ENCODE measurements at regions not wholly inside any gene's neighbourhood (a gene's known extent, or its start where the extent isn't known, plus 50 kb on each side); places are given as distances from the start of the nearest gene placed in this dataset.

GRCh38 chr10:125473143-125473793, 209.7 kb downstream of the TEX36 start:
- Histone ChIP-seq H3K4me1 (no peaks in the 10 kb centered on the region), H3K9me3 (ENCODE audit: low read depth) (no peaks in the 10 kb centered on the region), H3K4me2 (no peak overlapping the region), H3F3A (ENCODE audit: low read depth) (no peaks in the 10 kb centered on the region), H2AFZ (replicated peaks) (no peak overlapping the region), H3K9ac (no peak overlapping the region), H3K4me3 (no peak overlapping the region), H3K27me3 (no peaks in the 10 kb centered on the region), H3K36me3 (no peaks in the 10 kb centered on the region), H3K79me2 (ENCODE audit: low read depth) (no peaks in the 10 kb centered on the region), H3K27ac (no peak overlapping the region), H4K20me1 (ENCODE audit: low read depth) (no peaks in the 10 kb centered on the region)
- DNase-seq (ENCODE audit: low spot score) = no peak
- Mint-ChIP-seq H3K36me3 (no peaks in the 10 kb centered on the region), H3K4me1 (no peaks in the 10 kb centered on the region), H3K9me3 (no peaks in the 10 kb centered on the region), H3K4me3 (no peak overlapping the region), H3K27me3 (ENCODE audit: insufficient read depth, low read depth) (peaks cover 5% of the 10 kb centered on the region), H3K27ac (no peak overlapping the region)
- TF ChIP-seq CTCF (IDR thresholded peaks at IDR 0.05) (no peak), EZH2 (IDR thresholded peaks at IDR 0.05) (no peak), EZH2phosphoT487 (IDR thresholded peaks at IDR 0.05) (no peak)

GRCh38 chr10:125472010-125472607, 210.9 kb downstream of the TEX36 start:
- Histone ChIP-seq H3K4me2 (no peak overlapping the region), H3F3A (ENCODE audit: low read depth) (no peaks in the 10 kb centered on the region), H3K36me3 (no peaks in the 10 kb centered on the region), H3K4me1 (no peaks in the 10 kb centered on the region), H3K27me3 (no peaks in the 10 kb centered on the region), H4K20me1 (ENCODE audit: low read depth) (no peaks in the 10 kb centered on the region), H3K27ac (no peak overlapping the region), H2AFZ (replicated peaks) (no peak overlapping the region), H3K79me2 (ENCODE audit: low read depth) (no peaks in the 10 kb centered on the region), H3K9me3 (ENCODE audit: low read depth) (no peaks in the 10 kb centered on the region), H3K9ac (no peak overlapping the region), H3K4me3 (no peak overlapping the region)
- no peak for DNase-seq (ENCODE audit: low spot score)
- Mint-ChIP-seq H3K9me3 (no peaks in the 10 kb centered on the region), H3K4me3 (no peak overlapping the region), H3K36me3 (no peaks in the 10 kb centered on the region), H3K27ac (no peak overlapping the region), H3K27me3 (ENCODE audit: insufficient read depth, low read depth) (peaks cover 9% of the 10 kb centered on the region), H3K4me1 (no peaks in the 10 kb centered on the region)
- no peak for TF ChIP-seq EZH2phosphoT487 (IDR thresholded peaks at IDR 0.05)
- TF ChIP-seq CTCF (IDR thresholded peaks at IDR 0.05) = no peak
- no peak for TF ChIP-seq EZH2 (IDR thresholded peaks at IDR 0.05)

- no peak overlapping the region for H2AFZ ChIP-seq (replicated peaks)
- Mint-ChIP-seq H3K36me3 (no peaks in the 10 kb centered on the region), H3K4me1 (no peaks in the 10 kb centered on the region), H3K27ac (no peak overlapping the region), H3K4me3 (no peak overlapping the region), H3K27me3 (ENCODE audit: insufficient read depth, low read depth) (peaks cover 3% of the 10 kb centered on the region), H3K9me3 (no peaks in the 10 kb centered on the region)
- no peak overlapping the region for H3K9ac ChIP-seq
- no peaks in the 10 kb centered on the region for H4K20me1 ChIP-seq (ENCODE audit: low read depth)
- no peaks in the 10 kb centered on the region for H3K36me3 ChIP-seq
- H3K9me3 ChIP-seq (ENCODE audit: low read depth) = no peaks in the 10 kb centered on the region
- no peaks in the 10 kb centered on the region for H3K79me2 ChIP-seq (ENCODE audit: low read depth)
- no peak overlapping the region for H3K4me2 ChIP-seq
- H3K4me1 ChIP-seq = no peaks in the 10 kb centered on the region
- no peak for DNase-seq (ENCODE audit: low spot score)
- H3K27ac ChIP-seq = no peak overlapping the region
- H3K4me3 ChIP-seq = no peak overlapping the region
- no peaks in the 10 kb centered on the region for H3F3A ChIP-seq (ENCODE audit: low read depth)
- H3K27me3 ChIP-seq = no peaks in the 10 kb centered on the region
- TF ChIP-seq CTCF (IDR thresholded peaks at IDR 0.05) (no peak), EZH2phosphoT487 (IDR thresholded peaks at IDR 0.05) (no peak), EZH2 (IDR thresholded peaks at IDR 0.05) (no peak)
Observed at GRCh38 chr10:125468278-125468677, 214.7 kb downstream of the TEX36 start.

Measured in neural progenitor cell (in vitro differentiated cells).